ACHN (cell line): ENCODE measurements at regions not wholly inside any gene's neighbourhood (a gene's known extent, or its start where the extent isn't known, plus 50 kb on each side); places are given as distances from the start of the nearest gene placed in this dataset.

Experiments used
- DNase-seq: peaks from one replicate; pipeline ENCODE4 v3.0.0-alpha.2; 2015
- in situ Hi-C: cut with HindIII; loops from 2 replicates; pipeline ENCODE4 v1.10.0; 2017; ENCODE audit warnings: low sequenced_read_pairs, low pct_ligation_motif_present, low pct_unique_long_range_greater_than_20kb

DNA sequence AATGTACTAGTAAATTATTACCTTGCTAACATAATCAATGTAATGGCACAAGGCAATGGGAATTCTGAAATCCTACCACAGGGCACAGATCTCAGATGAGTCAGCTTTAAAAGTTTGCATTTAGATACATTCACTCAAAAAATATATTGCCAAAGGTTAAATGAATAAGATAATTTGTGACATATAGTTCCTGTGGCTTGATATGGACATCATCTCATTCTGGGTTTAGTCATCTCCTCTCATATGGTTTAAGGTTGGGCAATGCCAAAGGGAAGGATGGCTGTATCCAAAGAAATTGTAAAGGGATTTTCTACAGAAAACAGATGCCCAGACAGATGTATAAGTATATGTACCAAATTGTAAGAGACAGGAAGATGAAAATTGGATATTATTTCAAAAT is 1065.0 kb downstream of the LRFN5 start:
- in situ Hi-C loops: no loop called here

DNA sequence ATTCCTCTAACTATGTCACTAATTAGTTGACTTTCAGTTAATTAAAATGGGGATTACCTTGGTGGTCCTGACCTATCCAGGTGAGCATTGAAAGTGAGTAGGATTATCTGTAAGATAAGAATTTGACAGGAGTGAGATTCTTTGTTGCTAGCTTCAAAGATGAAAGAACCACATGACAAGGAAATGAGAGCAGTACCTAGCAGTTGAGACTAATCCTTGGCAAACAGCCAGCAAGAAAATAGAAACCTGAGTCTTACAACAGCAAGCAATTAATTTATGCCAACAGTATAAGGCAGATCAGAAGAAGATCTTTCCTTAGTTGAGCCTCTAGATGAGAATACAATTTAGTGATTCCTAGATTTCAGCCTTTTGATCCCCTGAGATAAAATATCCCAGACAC is 1058.4 kb downstream of the LRFN5 start:
- DNase-seq: no peak

More for the DNA sequence above, 1065.0 kb downstream of the LRFN5 start:
- DNase-seq: no peak

DNA sequence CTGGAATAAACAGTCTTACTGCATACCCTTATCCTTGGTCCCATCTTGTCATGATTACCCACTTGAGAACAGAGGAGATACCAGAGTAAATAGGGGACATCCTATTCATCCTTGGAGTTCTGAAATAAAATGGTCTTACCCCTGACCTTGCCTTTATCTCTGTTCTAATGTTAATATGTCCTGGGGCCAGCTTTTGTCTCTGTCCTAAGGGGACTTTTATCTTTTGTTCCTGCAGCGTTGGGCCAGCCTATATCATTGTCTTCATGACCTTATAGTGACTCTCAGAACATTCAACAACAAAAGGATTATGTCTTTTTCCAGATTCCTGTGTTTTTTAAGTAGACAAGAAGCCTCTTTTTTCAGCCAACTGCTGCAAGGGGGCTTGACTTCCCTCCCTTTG is 1057.5 kb downstream of the LRFN5 start:
- in situ Hi-C loops: no loop called here
- no peak for DNase-seq

More for the DNA sequence above, 1058.4 kb downstream of the LRFN5 start:
- in situ Hi-C loops: no loop called here

DNA sequence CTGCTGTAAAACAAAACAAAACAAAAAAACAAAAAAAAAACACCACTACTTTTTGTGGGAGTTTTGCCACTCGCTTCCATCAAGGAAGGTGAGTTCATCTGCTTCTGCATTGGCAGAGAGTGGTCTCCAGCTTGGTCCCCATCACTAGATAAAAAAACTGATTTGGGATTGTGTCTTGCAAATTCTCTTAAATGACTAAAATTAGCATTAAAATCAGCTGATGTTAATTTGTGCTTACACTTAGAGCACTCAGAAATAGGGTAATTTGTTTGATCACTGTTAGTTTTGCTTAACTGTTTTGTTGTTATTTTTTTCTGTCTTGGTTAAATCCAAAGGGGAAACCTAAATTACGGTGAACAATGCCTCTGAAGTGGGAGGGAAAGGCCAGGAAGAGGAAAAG is 1048.0 kb downstream of the LRFN5 start:
- no peak for DNase-seq
- in situ Hi-C loops: no loop called here

DNA sequence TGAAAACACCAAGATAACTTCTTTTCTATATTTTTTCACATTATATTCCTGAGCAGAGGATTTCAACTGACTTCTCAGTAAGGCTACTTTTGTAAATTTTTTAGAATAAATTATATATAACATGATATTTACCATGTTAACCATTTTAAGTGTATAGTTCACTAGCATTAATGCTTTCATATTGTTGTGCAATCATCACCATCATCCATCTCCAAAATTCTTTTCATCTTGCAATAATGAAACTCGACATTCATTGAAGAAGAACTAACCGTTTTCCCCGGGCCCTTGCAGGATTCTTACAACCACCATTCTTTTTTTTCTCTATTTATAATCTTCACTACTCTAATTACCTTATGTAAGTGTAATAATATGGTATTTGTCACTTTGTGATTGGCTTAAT is 1036.1 kb downstream of the LRFN5 start:
- in situ Hi-C loops: no loop called here
- DNase-seq: no peak

DNA sequence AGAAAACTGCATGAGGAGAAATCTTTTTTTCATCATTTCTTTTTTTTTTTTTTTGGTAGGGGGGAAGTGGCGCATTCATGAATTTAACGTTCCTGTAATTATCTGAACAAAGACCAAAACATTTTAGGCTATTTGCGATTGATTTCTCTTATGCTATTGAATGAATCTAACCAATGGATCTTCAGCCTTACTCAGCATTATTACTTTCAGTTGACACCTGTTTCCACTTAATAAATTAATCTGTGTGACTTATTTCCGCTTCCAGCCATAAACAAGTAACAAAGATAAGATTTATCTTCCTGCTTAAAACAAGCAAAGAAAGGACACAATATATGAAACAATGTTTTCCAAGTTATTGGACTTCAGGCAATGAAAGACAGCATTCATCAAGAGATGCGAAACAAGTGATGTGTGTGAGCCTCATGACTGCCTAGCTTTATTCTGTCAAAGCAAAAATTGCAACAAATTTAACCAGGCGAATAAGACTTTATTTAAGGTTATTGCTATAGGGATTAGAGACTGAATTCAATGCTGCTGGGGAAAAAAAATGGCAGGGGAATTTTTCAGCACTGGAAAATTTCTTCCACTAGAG is 1026.9 kb downstream of the LRFN5 start:
- no peak for DNase-seq
- in situ Hi-C loops: no loop called here

DNA sequence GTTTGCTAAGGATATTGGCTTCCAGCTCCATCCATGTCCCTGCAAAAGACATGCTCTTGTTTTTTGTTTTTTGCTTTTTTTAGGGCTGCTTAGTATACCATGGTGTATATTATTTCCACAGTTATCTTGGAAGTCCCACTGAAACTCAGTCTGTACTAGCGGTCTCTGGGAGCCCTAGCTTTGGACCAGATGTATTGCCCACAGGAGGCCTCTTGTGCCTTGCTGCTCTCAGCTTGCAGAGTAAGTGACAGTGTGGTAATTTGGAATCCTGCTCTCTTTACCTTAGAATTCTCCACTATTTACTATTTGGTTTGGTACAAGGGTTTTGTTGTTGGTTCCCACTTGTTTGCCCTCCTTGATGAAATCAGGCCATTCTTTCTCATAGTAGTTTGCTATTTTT is 1022.9 kb downstream of the LRFN5 start:
- DNase-seq: no peak
- in situ Hi-C loops: no loop called here

DNA sequence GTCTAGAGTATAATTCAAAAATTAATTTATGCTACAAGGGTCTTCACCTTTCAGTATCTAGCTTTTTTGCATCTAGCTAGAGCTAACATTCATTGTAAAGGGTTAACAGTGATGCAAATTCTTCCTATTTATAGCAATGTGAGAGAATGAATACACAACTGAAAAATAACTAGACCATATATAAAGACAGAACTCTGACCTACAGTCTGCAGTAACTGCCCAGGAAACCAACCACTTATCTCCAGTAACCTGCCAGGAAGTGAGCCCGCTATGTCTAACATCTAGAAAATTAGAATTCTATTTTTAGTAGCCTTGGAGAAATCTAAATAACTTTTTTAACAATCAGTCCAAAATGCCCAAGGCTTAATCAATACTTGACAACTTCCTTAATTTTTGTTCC is 1021.9 kb downstream of the LRFN5 start:
- in situ Hi-C loops: no loop called here
- no peak for DNase-seq

DNA sequence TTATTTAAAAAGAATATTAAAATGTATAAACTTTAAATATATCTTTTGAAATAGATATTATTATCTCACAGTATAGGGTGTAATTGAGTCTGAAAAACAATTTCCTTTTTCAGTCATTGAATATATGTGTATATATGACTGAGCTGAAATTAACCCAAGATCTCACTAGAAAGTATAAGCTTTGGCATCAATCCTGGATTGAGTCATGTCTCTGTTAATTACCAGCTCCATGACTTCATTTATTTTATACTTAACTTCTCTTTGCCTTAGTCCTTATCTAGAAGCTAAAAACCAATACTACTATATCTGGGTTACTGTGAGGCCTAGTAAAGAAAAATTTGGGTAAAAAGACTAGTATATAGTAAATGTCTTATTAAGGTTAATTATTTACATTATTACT is 1020.3 kb downstream of the LRFN5 start:
- in situ Hi-C loops: no loop called here
- DNase-seq: no peak

DNA sequence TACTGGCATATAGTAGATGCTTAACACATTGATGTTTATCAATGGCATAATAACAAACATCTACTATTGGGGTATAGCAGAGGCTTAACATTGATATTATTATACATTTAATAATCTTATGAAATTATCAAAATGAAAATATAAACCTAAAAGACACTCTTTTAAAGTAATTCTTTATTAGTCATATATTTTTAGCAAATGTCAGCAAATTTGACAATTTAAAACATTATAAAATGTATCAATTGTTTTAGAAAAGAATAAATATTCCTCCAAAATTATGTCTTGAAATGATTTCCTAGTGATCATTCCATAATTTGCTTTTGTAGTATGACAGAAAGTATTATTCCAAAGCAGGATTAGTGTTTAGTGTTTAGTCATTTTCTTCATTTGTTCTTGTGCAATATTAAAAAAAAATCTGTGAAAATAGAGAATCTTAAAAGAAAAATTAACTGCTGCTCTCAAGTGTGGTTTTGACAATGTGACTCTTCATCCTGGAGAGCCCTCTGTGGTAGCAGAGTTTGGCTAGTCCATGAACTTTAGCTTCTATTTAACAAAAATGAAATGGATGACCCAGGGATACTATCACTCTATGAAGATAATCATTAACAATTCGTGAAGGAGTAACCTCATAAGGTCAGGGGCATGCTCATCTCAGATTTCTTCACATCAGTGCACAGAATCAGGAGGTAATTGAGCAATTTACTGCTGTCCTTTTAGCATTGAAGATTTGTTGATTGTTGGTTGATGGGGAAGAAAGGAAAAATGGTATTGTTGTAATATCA is 1018.5 kb downstream of the LRFN5 start:
- DNase-seq: peak; percentile 19
- in situ Hi-C loops: no loop called here

DNA sequence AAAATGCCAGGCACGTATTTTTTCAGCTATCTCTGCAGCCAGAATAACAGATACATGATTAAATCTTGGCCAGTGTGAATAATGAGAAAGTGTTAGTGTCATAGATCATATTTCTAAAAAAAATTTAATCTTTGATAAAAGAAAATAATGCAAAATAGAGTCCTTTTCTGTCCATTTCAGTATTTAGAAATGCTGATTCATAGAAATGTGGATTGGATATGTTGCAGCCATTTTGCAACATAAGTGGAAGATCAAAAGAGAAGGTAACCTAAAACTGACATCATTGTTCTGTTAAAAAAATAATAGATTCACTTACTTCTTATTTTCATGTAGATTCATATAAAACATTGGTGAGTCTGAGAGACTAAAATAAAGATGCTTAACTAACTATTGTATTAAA is 1010.3 kb downstream of the LRFN5 start:
- DNase-seq: no peak
- in situ Hi-C loops: no loop called here

DNA sequence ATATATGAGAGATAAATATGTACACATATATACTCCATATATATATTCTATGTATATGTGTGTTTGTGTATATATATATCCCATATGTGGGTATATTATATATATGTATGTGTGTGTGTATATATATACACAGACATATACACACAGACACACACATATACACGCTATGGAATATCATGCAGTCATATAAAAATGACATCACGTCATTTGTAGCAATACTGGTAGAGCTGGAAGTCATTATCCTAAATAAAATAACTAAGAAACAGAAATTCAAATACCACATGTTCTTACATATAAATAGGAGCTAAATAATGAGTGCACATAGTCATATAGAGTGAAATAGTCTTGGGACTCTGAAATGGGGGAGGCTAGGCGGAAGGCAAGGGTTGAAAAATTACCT is 1000.2 kb downstream of the LRFN5 start:
- in situ Hi-C loops: no loop called here
- DNase-seq: no peak

DNA sequence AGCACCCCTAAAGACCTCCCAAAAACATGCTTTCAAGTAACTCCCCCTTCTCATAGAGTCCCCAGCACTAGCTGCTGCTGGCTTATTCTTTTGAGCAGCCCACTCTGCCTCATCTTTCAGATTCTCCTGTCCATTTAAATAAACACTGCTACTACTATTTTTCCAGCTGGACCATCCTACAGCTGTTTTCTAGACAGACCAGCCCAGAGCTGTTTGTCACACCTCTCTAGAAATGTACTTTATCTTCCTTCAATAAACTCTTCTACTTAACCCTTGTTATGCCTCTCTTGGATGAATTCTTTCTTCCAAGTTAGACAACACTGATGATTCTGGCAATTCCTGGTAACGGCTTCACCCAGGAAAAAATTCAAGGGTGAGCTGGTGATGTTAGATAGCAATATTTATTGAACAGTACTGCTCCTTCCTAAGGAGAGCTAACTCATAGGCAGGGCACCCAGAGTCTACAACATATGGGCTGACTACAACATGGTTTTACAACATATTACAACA is 995.7 kb downstream of the LRFN5 start:
- in situ Hi-C loops: no loop called here
- DNase-seq: no peak

DNA sequence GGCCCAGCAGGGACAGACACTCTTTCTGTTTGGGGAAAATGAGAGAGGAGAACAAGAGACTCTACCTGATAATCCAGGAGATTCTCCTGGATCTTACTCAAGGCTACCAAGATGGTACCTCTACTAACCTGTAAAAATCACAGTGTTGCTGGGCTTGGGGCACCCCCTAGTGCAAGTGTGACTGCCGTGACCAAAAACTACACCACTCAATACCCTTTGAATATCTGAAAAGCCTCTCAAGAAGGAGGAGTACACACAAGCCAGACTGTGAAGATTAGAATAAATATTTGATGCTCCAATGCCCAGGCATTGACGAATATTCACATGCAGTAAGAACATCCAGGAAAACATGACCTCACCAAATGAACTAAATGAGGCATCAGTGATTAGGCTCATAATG is 965.4 kb downstream of the LRFN5 start:
- DNase-seq: no peak
- in situ Hi-C loops: no loop called here

DNA sequence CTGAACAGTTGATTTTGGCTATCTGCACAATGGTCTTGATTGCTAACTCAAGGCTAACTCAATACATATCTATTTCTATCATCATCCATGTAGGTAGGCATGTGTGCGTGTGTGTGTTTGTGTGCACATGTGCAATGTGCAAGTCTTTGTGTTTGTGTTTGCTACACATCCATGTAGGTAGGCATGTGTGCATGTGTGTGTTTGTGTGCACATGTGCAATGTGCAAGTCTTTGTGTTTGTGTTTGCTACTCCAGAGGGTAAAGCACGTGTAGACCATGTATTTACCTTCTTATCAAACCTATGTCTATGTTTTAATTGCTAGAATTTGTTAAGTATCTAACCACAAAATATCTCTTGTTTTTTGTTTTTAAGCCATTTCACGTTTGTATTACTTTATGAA is 962.6 kb downstream of the LRFN5 start:
- in situ Hi-C loops: no loop called here
- DNase-seq: no peak

DNA sequence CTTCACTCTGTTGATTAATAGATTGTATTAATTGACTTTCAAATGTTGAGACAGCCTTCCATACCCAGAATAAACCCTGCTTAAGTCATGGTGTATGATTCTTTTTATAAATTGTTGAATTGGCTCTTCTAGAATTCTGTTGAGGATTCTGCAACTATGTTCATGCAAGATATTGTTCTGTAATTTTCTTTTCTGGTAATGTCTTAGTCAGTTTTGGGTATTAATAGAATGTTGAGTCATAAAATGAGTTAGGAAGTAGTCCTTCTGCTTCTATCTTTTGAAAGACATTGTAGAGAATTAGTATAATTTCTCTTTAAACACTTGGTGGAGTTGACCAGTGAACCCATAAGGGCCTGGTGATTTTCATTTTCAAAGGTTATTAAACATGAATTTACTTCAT is 958.9 kb downstream of the LRFN5 start:
- in situ Hi-C loops: no loop called here
- no peak for DNase-seq

DNA sequence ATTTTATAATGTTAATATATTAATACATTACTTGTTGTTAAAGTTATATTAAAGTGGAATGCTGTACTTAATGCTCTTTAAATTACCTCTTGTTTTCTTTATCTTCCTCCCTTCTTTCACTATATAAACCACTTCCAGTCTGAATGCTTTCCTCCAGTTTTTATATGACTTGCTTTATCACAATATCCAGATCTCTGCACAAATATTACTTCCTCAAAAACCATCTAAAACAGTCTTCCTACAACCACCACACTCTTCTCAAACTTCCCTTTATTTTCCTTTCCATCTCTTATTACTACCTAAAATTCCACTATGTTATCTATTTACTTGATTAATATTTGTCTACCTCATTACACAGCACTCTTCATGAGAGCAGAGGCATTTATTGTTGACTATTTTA is 956.6 kb downstream of the LRFN5 start:
- no peak for DNase-seq
- in situ Hi-C loops: no loop called here

DNA sequence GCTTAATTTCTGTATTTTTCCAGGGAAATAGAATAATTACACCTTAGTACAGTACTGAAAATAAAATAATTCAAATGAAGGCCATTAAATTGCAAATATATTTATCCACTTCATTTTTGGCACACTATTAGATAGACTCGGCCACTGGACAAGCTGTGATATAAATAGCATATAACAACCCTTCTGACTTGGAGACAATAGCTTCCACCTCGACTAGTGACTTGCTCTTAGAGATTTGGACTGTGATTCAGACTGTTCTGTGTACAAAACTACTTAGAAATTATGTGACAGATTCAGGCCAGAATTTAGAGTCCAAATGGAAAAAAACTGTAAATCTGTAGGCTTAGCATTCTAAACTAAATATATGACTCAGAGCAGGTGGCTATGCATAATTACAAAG is 949.9 kb downstream of the LRFN5 start:
- in situ Hi-C loops: no loop called here
- DNase-seq: no peak

DNA sequence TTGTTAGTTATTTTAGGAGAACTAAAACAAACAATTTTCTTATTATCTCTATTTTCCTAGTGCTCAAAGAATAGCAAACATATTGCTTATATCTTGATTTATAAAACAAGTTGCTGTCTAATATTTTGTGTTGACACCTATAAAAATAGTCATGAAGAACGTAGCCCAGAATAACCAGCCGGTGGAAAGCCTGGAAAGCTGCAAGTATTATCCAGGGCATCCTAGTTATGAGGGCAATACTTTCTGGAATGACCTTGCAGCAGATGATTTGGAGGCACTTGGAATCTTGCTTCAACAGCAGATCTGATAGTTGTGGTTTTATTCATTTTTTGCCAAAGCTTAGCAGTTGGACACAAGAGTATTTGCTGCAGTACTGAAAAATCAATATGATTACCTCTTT is 948.7 kb downstream of the LRFN5 start:
- DNase-seq: no peak
- in situ Hi-C loops: no loop called here

DNA sequence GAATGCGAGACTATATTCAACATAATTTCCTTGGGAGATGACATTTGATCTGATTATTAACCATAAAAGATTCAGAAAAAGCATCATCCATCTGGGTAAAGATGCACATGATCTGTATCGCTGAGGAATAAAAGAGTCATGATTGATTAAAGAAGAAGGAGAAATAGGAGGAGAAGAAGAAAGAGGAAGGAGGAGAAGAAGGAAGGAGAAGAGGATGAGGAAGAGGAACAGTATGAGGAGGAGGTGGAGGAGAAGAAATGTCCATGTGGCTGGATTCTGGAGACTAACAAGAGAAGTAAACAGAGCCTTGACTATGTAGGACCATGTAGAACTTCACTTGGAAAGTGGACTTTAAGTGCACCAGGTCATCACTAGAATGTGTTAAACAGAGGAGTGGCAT is 947.4 kb downstream of the LRFN5 start:
- no peak for DNase-seq
- in situ Hi-C loops: no loop called here
